Tongue (tissue), 1 donor: ENCODE measurements at regions not wholly inside any gene's neighbourhood (a gene's known extent, or its start where the extent isn't known, plus 50 kb on each side); places are given as distances from the start of the nearest gene placed in this dataset.
"Not testable (repeated sequence)": the region's sequence is repeated elsewhere in the genome, so short reads cannot be mapped to it uniquely, and the experiment has no call there.

Experiments
- DNase-seq: peaks from one replicate; pipeline ENCODE4 v3.0.0-alpha.2; 2015

- DNase-seq: no peak
Observed at GRCh38 chr14:45709541-45709940, 456.5 kb upstream of the MIS18BP1 start.

GRCh38 chr14:45705940-45706534 is 453.0 kb upstream of the MIS18BP1 start:
- no peak for DNase-seq

GRCh38 chr14:45699471-45699870 is 446.5 kb upstream of the MIS18BP1 start:
- DNase-seq: no peak

GRCh38 chr14:45698462-45699134 is 445.6 kb upstream of the MIS18BP1 start:
- peak; percentile 37 for DNase-seq

GRCh38 chr14:45686771-45687170 is 433.8 kb upstream of the MIS18BP1 start:
- DNase-seq: no peak

GRCh38 chr14:45680531-45680930 is 427.5 kb upstream of the MIS18BP1 start:
- no peak for DNase-seq

GRCh38 chr14:45679853-45680252 is 426.9 kb upstream of the MIS18BP1 start:
- no peak for DNase-seq

GRCh38 chr14:45678163-45678562 is 425.2 kb upstream of the MIS18BP1 start:
- no peak for DNase-seq

- DNase-seq: no peak
Observed at GRCh38 chr14:45673420-45673819, 420.4 kb upstream of the MIS18BP1 start.

- DNase-seq: no peak
Observed at GRCh38 chr14:45664668-45665356, 411.8 kb upstream of the MIS18BP1 start.

GRCh38 chr14:45658917-45659299 is 405.9 kb upstream of the MIS18BP1 start:
- DNase-seq: no peak

GRCh38 chr14:45658226-45658916 is 405.4 kb upstream of the MIS18BP1 start:
- no peak for DNase-seq

GRCh38 chr14:45651890-45652289 is 398.9 kb upstream of the MIS18BP1 start:
- peak; percentile 3 for DNase-seq

- DNase-seq: no peak
Observed at GRCh38 chr14:45650754-45651153, 397.8 kb upstream of the MIS18BP1 start.

- no peak for DNase-seq
Observed at GRCh38 chr14:45649051-45649450, 396.0 kb upstream of the MIS18BP1 start.

GRCh38 chr14:45641541-45641940 is 388.5 kb upstream of the MIS18BP1 start:
- no peak for DNase-seq

GRCh38 chr14:45634651-45635441 is 381.8 kb upstream of the MIS18BP1 start:
- not testable (repeated sequence) for DNase-seq

- DNase-seq: no peak
Observed at GRCh38 chr14:45633220-45633984, 380.4 kb upstream of the MIS18BP1 start.

- DNase-seq: no peak
Observed at GRCh38 chr14:45621731-45622130, 368.7 kb upstream of the MIS18BP1 start.

GRCh38 chr14:45619831-45620230 is 366.8 kb upstream of the MIS18BP1 start:
- DNase-seq: no peak

GRCh38 chr14:45610318-45610717 is 357.3 kb upstream of the MIS18BP1 start:
- DNase-seq: peak; percentile 40
